GM19328 (cell line): ENCODE measurements at regions not wholly inside any gene's neighbourhood (a gene's known extent, or its start where the extent isn't known, plus 50 kb on each side); places are given as distances from the start of the nearest gene placed in this dataset.
"Not testable (repeated sequence)": the region's sequence is repeated elsewhere in the genome, so short reads cannot be mapped to it uniquely, and the experiment has no call there.

Source experiments
- ATAC-seq: cut with Tn5 transposase; IDR thresholded peaks from one replicate; pipeline ENCODE4 v1.9.1; 2021; ENCODE audit warnings: mild to moderate bottlenecking, moderate library complexity; ENCODE audit not compliant: unreplicated experiment

DNA sequence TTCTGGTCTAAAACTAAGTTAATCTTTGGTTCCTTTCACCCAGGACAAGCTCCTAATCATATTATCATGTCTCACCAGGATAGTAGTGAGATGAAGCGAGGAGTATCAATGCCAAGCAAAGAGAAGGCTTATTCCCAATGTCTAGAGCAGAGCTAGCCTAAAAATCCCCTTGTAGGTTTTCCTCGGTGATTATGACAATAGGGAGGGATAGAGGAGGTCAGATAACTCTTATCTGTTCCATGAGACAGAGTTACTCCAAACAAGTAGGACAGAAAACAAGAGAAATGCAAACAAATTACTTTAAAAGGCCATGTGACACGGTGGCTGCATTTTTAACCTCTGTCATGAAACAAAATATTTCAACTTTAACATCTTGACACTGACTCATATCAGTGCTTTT, 623.1 kb downstream of the ADCYAP1 start:
- no peak for ATAC-seq

DNA sequence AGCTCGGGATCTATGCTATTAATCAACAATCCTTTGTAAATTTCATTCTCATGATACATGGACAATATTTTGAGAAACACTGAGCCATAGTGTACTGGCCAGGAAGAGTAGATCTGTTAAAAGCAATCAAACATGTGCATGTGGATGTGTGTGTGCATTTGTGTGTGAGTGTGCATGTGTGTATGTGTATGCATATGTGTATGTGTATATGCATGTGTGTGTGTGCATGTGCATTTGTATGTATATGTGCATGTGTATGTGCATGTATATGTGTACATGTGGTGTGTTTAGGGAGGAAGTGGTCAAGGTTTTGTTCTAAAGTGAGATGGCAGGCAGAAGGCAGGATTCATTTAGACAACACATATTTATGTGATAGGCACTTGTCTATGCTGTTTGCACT, 623.8 kb downstream of the ADCYAP1 start:
- no peak for ATAC-seq

GRCh38 chr18:1528964-1529509, 624.4 kb downstream of the ADCYAP1 start:
- ATAC-seq: no peak

- ATAC-seq: no peak
Observed at GRCh38 chr18:1530650-1531049, 626.0 kb downstream of the ADCYAP1 start.

- no peak for ATAC-seq
Observed at GRCh38 chr18:1539276-1539675, 634.6 kb downstream of the ADCYAP1 start.

GRCh38 chr18:1541478-1541877, 636.8 kb downstream of the ADCYAP1 start:
- no peak for ATAC-seq

DNA sequence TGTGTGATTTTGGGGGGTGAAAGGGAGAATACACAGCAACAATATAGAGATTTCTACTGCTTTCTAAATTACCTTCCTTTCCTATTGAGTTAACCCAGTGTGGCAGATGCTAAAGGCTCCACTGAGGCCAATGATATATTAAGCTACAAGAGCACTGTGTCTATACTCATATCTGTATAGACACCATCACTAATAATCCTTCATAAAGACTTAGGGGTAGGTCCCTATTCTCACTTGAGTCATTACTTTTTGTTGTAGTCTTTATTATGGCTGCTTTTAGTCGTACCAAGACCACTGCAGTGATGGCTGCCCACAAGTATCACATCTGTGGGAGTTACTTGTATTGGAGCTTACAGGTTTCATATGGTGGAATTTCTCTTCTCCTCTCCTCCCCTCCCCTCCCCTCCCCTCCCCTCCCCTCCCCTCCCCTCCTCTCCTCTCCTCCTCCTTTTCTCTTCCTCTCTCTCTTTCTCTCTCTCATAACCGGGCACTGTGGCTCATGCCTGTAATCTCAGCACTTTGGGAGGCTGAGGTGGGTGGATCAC, 637.6 kb downstream of the ADCYAP1 start:
- ATAC-seq: no peak

GRCh38 chr18:1544016-1544415, 639.3 kb downstream of the ADCYAP1 start:
- ATAC-seq: no peak

DNA sequence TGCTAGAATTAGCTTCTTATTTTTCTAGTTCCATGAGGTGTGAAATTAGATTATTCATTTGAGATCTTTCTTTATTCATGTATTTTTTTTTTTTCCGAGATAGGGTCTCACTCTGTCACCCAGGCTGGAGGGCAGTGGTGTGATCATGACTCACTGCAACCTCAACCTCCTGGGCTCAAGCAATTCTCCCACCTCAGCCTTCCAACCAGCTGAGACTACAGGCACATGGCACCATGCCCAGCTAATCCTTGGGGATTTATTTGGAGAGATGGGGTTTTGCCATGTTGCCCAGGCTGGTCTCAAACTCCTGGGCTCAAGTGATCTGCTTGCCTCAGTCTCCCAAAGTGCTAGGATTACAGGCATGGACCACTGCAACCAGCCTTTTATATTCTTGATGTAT, 653.0 kb downstream of the ADCYAP1 start:
- ATAC-seq: not testable (repeated sequence)

- no peak for ATAC-seq
Observed at GRCh38 chr18:1559563-1559962, 654.9 kb downstream of the ADCYAP1 start.

DNA sequence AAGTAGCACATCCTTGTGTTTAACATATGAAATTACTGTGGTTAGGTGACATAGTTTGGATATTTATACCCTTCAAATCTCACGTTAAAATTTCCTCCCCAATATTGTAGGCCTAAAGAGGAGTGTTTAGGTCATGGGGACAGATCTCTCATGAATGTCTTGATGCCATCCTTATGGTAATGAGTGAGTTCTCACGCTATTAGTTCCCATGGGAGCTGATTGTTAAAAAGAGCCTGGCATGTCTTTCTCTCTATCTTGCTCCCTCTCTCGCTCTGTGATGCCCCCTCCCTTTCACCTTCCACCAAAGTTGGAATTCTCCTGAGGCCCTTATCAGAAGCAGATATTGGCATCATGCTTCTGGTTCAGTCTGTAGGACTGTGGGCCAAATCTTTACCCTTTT, 660.1 kb downstream of the ADCYAP1 start:
- no peak for ATAC-seq

- no peak for ATAC-seq
Observed at GRCh38 chr18:1571206-1571605, 666.5 kb downstream of the ADCYAP1 start.

- no peak for ATAC-seq
Observed at GRCh38 chr18:1573732-1574131, 669.1 kb downstream of the ADCYAP1 start.

DNA sequence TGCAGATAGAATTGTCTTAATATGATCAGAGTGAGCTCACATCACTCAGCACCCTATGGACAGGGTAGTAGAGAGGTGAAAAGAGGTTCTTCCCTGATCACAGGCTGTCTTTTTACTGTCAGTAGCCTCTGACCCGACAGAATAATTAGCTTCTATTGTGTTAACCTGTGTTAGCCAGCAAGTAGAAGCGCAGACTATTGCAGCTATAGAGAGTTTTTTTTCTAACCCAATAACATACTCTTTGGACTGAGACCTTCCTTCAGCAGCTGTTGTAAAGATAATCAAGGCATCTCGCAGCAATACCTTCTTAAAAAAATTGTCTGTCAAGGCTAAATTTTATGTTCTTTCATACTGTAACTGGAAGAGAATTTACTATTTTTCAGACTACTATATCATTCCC, 670.4 kb downstream of the ADCYAP1 start:
- ATAC-seq: no peak

DNA sequence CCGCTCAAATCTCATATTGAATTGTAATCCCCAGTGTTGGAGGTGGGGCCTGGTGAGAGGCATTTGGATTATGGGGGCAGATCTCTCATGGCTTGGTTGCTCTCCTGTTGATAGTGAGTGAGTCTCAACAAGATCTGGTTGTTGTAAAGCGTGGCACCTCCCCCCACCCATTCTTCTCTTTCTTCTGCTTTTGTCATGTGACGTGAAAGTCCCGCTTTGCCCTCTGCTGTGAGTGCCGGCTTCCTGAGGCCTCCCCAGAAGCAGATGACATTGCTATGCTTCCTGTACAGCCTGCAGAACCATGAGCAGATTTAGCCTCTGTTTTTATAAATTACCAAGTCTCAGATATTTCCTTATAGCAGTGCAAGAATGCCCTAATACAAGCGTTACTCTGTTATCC, 673.8 kb downstream of the ADCYAP1 start:
- no peak for ATAC-seq

- ATAC-seq: no peak
Observed at GRCh38 chr18:1581581-1581980, 676.9 kb downstream of the ADCYAP1 start.

DNA sequence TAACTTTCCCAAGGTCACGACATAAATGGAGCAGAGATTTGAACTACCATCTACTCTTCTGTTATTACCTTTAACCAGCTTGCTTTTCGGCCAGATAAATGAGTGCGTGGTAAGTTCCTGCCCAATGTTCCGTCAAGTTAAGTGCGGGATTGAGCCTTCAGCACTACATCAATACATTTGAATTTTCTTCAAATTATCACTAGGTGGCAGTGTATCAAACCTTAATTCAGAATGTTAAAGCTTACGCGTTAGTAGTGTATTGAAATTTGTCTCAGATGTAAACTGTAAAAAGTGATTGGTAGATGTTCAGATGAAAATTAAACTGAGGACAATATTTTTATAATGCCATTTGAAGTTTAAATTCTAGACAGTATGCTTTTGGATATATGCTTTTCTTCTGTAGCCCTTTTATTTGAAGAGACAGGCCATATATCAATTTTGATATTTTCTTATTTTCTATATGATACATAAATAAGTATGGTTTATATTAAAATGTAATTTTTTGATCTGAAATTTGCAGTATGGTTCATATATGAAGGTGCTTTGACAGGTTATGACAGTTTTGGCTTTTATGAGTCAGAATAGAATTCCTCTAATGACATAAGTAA, 681.3 kb downstream of the ADCYAP1 start:
- peak; percentile 57 for ATAC-seq

GRCh38 chr18:1593091-1593490, 688.4 kb downstream of the ADCYAP1 start:
- no peak for ATAC-seq

GRCh38 chr18:1595195-1595594, 690.5 kb downstream of the ADCYAP1 start:
- no peak for ATAC-seq

GRCh38 chr18:1599196-1599595, 694.5 kb downstream of the ADCYAP1 start:
- ATAC-seq: no peak

- ATAC-seq: no peak
Observed at GRCh38 chr18:1604751-1605150, 700.1 kb downstream of the ADCYAP1 start.

DNA sequence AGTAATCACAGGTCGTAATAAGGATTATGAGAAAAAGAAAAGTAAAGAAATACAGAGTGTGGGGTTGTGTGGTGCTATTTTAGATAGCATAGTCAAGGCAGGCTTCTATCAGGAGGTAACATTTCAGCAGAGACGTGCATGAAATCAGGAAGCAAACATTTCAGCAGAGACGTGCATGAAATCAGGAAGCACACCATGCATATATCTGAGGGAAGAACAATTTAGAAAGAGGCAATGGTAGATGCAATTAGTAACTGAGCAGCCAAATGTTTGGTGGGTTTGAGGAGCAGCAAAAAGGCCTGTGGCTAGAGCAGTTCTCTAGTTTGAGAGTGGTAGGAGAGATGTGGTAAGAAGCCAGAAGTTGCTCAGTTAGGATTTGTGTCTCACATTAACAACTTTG, 713.7 kb downstream of the ADCYAP1 start:
- no peak for ATAC-seq

GRCh38 chr18:1619507-1619906, 714.8 kb downstream of the ADCYAP1 start:
- no peak for ATAC-seq
